ENCODE measurements at regions not wholly inside any gene's neighbourhood (a gene's known extent, or its start where the extent isn't known, plus 50 kb on each side); places are given as distances from the start of the nearest gene placed in this dataset.

DNA sequence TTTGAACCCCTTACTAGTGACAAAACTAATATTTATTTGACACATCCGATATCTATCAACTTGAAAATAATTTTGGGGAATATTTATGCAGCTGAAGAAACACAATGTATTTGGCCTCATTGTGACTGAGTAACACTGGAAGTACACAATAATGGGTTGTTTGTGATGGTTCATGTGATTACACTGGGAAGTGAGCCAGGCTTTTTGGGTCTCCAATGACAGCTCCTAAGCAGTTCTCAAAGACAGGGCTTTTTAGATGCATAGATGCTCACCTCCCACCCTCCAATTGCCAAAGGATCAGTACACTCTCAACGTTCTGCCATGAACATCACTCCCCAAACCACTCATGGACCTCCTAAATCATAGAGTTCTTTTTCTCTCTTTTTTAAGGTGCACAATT, 170.0 kb downstream of the SLC24A2 start:
- no peak overlapping the region for H3K4me3 ChIP-seq (ENCODE audit: low read depth, low read length)
- TF ChIP-seq CTCF (IDR thresholded peaks at IDR 0.05; ENCODE audit: insufficient read depth, low read depth, low read length, missing control alignments) = no peak
- no peak for DNase-seq (ENCODE audit: low read depth)

DNA sequence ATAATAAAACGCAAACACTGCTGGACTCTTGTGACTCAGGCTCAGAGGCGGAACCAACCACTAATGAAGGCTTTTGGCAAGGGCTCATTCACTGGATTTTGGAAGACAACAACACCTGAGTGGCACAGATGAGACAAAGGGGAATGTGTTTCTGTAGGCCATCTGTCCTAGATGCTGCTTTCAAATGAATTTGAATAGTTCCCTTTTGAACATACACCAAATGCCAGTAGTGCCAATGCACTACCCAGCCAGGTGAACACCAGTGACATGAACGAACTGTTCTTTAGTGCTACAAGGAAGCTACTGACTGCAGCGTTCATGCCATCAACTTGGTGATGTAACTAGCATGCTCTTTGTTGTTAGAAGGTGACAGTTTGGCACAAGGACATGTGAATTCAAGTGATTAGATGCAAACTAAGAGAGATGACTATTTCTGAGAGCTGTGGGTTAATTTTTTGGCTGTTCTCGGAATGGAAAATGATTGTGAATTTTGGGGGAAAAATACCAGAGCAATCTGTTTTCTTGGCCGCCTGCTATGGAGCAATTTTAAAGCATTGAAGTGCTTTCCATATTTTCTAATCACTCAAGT, 173.7 kb downstream of the SLC24A2 start:
- no peak overlapping the region for H3K4me3 ChIP-seq (ENCODE audit: low read depth, low read length)
- no peak for TF ChIP-seq CTCF (IDR thresholded peaks at IDR 0.05; ENCODE audit: insufficient read depth, low read depth, low read length, missing control alignments)

GRCh38 chr9:19614294-19614693, 174.5 kb downstream of the SLC24A2 start:
- DNase-seq (ENCODE audit: low read depth) = no peak
- TF ChIP-seq CTCF (IDR thresholded peaks at IDR 0.05; ENCODE audit: insufficient read depth, low read depth, low read length, missing control alignments) = no peak
- no peak overlapping the region for H3K4me3 ChIP-seq (ENCODE audit: low read depth, low read length)

More for the DNA sequence above, 173.7 kb downstream of the SLC24A2 start:
- DNase-seq (ENCODE audit: low read depth) = no peak

GRCh38 chr9:19600538-19600937, 188.3 kb downstream of the SLC24A2 start:
- H3K4me3 ChIP-seq (ENCODE audit: low read depth, low read length) = no peak overlapping the region
- no peak for DNase-seq (ENCODE audit: low read depth)
- TF ChIP-seq CTCF (IDR thresholded peaks at IDR 0.05; ENCODE audit: insufficient read depth, low read depth, low read length, missing control alignments) = no peak

GRCh38 chr9:19598722-19599121, 189.9 kb downstream of the ACER2 start:
- no peak overlapping the region for H3K4me3 ChIP-seq (ENCODE audit: low read depth, low read length)
- no peak for DNase-seq (ENCODE audit: low read depth)
- TF ChIP-seq CTCF (IDR thresholded peaks at IDR 0.05; ENCODE audit: insufficient read depth, low read depth, low read length, missing control alignments) = no peak

DNA sequence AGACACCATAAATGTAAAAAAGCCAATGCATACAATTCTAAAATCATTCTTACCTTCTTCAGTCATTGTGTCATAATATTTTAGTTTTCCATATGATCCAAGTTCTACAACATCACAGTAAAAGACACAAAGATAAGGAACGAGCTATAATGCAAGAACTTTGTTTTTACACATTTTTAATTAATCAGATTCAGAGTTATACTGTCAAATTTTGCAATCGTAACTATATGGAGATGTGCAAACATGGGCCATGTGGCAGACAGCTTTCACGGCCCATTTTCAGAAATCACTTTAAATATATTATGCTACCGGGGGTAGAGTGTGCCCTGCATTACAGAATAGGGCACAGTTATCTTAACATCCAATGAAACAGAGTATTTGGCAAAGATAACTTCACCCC, 188.4 kb downstream of the ACER2 start:
- TF ChIP-seq CTCF (IDR thresholded peaks at IDR 0.05; ENCODE audit: insufficient read depth, low read depth, low read length, missing control alignments) = no peak
- no peak overlapping the region for H3K4me3 ChIP-seq (ENCODE audit: low read depth, low read length)

DNA sequence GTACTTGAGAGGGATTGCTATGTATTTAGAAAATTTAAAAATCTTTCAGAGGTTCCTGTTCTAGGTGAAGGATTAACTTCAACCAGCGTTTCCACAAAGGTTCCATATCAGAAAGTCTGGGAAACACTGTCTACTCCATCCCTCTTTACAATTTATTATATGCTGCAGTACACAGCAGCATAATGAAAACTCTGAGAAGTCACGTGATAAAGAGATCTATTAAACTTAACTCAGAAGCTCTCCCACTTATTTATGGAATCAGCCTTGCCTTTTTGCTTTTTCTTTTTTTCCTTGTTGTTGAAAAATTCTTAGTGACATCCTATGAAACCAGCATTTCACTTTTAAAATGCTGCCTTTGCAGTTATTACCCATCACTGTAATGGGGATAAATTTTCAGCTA, 186.2 kb downstream of the ACER2 start:
- no peak overlapping the region for H3K4me3 ChIP-seq (ENCODE audit: low read depth, low read length)
- DNase-seq (ENCODE audit: low read depth) = no peak
- no peak for TF ChIP-seq CTCF (IDR thresholded peaks at IDR 0.05; ENCODE audit: insufficient read depth, low read depth, low read length, missing control alignments)

More for the DNA sequence above, 188.4 kb downstream of the ACER2 start:
- DNase-seq (ENCODE audit: low read depth) = no peak

Data from GM12865 (cell line).